HFFc6 (cell line): ENCODE measurements at regions not wholly inside any gene's neighbourhood (a gene's known extent, or its start where the extent isn't known, plus 50 kb on each side); places are given as distances from the start of the nearest gene placed in this dataset.

Experiments used
- DNase-seq: peaks from one replicate; pipeline ENCODE4 v3.0.0-alpha.2; 2018
- H3K27ac Mint-ChIP-seq: 2 replicates; pipeline ENCODE4 v1.8.0; 2020; ENCODE audit warnings: mild to moderate bottlenecking, mixed read lengths
- H3K27me3 Mint-ChIP-seq: 2 replicates; pipeline ENCODE4 v1.8.0; 2021; ENCODE audit warnings: mild to moderate bottlenecking, moderate library complexity, mixed read lengths; ENCODE audit not compliant: insufficient read depth
- H3K36me3 Mint-ChIP-seq: 2 replicates; pipeline ENCODE4 v1.8.0; 2021; ENCODE audit warnings: low read depth, mixed read lengths
- H3K4me1 Mint-ChIP-seq: 2 replicates; pipeline ENCODE4 v1.8.0; 2020; ENCODE audit warnings: low read depth, mixed read lengths
- H3K4me3 Mint-ChIP-seq: 2 replicates; pipeline ENCODE4 v1.8.0; 2020; ENCODE audit warnings: mild to moderate bottlenecking, moderate library complexity, mixed read lengths
- H3K9me3 Mint-ChIP-seq: 2 replicates; pipeline ENCODE4 v1.8.0; 2020; ENCODE audit warnings: mild to moderate bottlenecking, mixed read lengths
- TF ChIP-seq, protein P1 (sequence below): fragments of 200-600 bp; sonication (generic); IDR thresholded peaks from 2 replicates; pipeline ENCODE4 v1.5.0; 2021; ENCODE audit warnings: antibody characterized with exemption, mild to moderate bottlenecking

DNA sequence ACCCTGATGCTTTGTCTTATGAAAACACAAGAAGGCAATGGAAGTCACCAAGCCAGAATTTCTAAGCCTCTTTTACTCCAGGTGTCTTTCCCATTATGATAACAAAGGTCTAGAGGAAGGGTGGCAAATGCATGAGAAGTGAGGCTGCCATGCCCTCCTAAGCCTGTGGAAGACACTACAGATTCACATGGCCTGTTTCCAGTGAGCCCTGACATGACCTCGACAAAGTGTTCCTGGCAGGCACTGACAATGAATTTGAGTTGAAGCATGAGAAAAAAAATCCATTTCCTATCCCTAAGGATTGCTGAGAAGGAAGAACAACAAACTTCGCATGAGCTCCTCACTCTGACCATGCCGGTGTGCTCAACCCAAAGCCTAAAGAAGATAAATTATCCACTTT, 268.0 kb downstream of the HTR7 start:
- Mint-ChIP-seq H3K27me3 (peaks cover 2% of the 10 kb centered on the region), H3K27ac (no peak overlapping the region), H3K4me3 (no peak overlapping the region), H3K9me3 (peaks cover 6% of the 10 kb centered on the region; the same call in 1 of the 2 replicates), H3K4me1 (no peaks in the 10 kb centered on the region), H3K36me3 (no peaks in the 10 kb centered on the region)
- TF ChIP-seq, protein P1, sequence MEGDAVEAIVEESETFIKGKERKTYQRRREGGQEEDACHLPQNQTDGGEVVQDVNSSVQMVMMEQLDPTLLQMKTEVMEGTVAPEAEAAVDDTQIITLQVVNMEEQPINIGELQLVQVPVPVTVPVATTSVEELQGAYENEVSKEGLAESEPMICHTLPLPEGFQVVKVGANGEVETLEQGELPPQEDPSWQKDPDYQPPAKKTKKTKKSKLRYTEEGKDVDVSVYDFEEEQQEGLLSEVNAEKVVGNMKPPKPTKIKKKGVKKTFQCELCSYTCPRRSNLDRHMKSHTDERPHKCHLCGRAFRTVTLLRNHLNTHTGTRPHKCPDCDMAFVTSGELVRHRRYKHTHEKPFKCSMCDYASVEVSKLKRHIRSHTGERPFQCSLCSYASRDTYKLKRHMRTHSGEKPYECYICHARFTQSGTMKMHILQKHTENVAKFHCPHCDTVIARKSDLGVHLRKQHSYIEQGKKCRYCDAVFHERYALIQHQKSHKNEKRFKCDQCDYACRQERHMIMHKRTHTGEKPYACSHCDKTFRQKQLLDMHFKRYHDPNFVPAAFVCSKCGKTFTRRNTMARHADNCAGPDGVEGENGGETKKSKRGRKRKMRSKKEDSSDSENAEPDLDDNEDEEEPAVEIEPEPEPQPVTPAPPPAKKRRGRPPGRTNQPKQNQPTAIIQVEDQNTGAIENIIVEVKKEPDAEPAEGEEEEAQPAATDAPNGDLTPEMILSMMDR, result no peak
- no peak for DNase-seq

DNA sequence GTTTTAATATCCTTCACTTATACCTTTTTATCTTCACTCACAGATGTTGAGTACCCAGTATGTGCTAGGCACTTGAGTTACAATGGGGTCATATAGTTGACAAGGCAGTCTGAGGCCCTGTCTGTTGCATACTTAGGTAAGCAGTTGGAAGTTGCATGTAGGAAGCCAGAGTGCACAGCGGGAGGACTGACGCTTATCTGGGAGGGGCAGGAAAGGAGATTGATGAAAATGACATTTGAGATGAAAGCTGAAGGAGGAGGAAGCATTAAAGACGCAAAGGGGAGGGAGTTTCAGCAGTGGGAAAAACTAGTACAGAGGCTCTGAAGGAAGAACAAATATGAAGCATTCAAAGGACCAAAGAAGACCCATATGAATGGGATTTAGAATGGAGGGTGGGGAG, 266.2 kb downstream of the HTR7 start:
- TF ChIP-seq, protein P1, result no peak
- peaks cover 6% of the 10 kb centered on the region; the same call in 1 of the 2 replicates for H3K9me3 Mint-ChIP-seq
- peaks cover 2% of the 10 kb centered on the region for H3K27me3 Mint-ChIP-seq
- no peaks in the 10 kb centered on the region for H3K36me3 Mint-ChIP-seq
- no peaks in the 10 kb centered on the region for H3K4me1 Mint-ChIP-seq
- DNase-seq, result no peak
- no peak overlapping the region for H3K27ac Mint-ChIP-seq
- no peak overlapping the region for H3K4me3 Mint-ChIP-seq

DNA sequence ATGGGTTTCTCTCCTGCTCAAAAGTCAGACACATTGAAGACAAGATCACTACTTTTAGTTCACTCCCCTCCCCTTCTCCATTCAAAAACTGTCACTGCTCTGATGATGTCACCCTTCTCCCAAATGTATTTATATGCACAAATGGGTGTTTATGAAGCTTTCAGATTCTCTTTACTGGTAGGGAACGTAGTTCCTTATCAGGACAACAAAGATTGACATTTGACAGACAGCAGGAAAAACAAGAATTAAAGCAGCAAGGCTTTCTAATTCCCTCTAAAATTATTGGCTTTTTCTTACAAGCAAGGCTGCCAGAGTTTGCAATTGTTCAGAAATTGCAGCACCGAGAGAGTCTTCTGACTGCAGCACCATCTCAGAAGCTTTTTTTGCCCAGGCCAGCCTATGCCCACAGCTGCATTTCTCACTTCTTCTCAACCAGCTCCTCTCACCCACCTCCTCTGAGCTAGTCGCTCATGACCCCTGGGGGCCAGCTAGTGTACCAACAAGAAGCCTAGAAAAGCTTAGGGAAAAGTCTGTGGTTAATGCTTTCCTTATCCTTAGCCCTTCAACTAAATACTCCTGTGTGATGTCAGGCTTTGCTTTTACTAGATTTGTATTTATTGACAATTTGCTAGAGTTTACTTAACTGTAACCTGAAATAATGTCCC, 265.1 kb downstream of the HTR7 start:
- no peak for DNase-seq
- H3K4me1 Mint-ChIP-seq, result no peaks in the 10 kb centered on the region

DNA sequence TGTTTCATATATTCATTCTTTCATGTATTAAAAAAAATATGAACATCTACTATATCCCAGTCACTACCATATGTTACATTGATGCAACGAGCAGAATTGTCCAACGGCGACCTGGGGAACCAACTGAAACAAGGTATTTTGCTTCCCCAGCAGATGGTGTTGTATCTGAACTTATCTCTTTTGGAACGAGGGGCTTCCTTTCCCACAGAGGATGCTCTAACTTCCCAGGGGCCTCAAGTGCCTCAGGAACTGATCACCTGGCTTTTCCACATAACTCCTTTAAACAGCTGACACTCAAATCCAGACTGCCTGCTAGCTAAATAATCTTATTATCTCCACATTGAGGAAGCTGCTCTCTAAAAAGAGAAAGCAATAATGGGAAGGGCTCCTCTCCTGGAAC, 259.3 kb downstream of the HTR7 start:
- H3K27ac Mint-ChIP-seq, result no peak overlapping the region
- no peaks in the 10 kb centered on the region; the same call in 1 of the 2 replicates for H3K27me3 Mint-ChIP-seq
- H3K36me3 Mint-ChIP-seq, result no peaks in the 10 kb centered on the region; the same call in 1 of the 2 replicates
- H3K9me3 Mint-ChIP-seq, result peaks cover 23% of the 10 kb centered on the region
- TF ChIP-seq, protein P1, result no peak
- H3K4me1 Mint-ChIP-seq, result no peaks in the 10 kb centered on the region
- DNase-seq, result no peak
- no peak overlapping the region for H3K4me3 Mint-ChIP-seq

More for the DNA sequence above, 265.1 kb downstream of the HTR7 start:
- peaks cover 2% of the 10 kb centered on the region for H3K27me3 Mint-ChIP-seq
- H3K27ac Mint-ChIP-seq, result no peak overlapping the region
- H3K9me3 Mint-ChIP-seq, result peaks cover 6% of the 10 kb centered on the region; the same call in 1 of the 2 replicates
- no peak overlapping the region for H3K4me3 Mint-ChIP-seq
- H3K36me3 Mint-ChIP-seq, result no peaks in the 10 kb centered on the region
- TF ChIP-seq, protein P1, result peak; percentile 43; the same call in 1 of the 2 replicates

DNA sequence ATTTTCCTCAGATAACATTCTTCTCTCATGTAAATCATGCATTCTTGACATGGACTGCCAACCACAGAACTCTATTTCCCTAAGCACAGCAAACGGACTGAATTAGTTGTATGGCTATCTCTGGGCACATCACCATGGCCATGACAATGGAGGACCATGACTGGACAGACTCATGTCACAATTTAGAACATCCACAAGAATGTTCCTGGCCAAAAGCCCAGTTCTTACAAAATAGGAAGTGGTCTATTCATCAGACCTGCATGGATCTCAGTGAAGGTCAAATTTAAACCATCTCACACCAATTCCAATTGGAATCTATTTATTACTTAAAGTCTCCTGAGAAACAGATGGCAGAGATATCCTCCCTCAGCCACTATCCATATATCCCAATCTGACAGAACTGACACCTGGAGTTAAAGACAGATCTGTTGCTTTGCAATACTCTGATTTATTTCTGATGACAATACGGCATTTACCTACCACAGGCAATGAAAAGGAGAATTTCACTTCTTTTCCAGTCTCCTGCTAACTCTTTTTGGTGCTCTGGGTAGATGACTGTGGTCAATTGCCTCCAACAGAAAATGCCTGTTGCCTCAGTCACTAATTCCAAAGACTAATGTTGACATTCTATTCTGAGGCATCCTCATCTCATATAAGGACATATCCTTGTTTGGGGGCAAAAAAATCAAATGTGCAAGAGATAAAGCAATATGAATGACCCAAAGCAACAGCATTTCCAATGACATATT, 254.8 kb downstream of the HTR7 start:
- H3K27ac Mint-ChIP-seq, result no peak overlapping the region
- peaks cover 5% of the 10 kb centered on the region; the same call in 1 of the 2 replicates for H3K36me3 Mint-ChIP-seq
- TF ChIP-seq, protein P1, result no peak
- H3K27me3 Mint-ChIP-seq, result no peaks in the 10 kb centered on the region; the same call in 1 of the 2 replicates
- H3K9me3 Mint-ChIP-seq, result peaks cover 41% of the 10 kb centered on the region
- no peak for DNase-seq
- H3K4me1 Mint-ChIP-seq, result no peaks in the 10 kb centered on the region
- no peak overlapping the region for H3K4me3 Mint-ChIP-seq
